ENCODE measurements at regions not wholly inside any gene's neighbourhood (a gene's known extent, or its start where the extent isn't known, plus 50 kb on each side); places are given as distances from the start of the nearest gene placed in this dataset.

DNA sequence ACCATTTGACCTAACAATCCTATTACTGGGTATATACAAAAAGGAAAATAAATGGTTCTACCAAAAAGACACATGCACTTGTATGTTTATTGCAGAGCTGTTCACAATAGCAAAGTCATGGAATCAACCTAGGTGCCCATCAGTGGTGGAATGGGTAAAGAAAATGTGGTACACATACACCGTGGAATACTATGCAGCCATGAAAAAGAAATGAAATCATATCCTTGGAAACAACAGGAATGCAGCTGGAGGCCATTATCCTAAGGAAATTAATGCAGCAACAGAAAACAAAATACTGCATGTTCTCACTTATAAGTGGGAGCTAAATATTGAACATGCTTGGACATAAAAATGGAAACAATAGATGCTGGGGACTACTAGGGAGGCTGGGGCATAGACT lies 534.1 kb upstream of the SGCD start:
- H3K4me3 ChIP-seq (ENCODE audit: low read length), result no peak overlapping the region
- WGBS, 2 experiments (ENCODE audit: insufficient coverage in 1 of 2, insufficient read length in 1 of 2), result 86% methylated on average over 1 of the region's 1 CpG; no CpG with 5 or more reads in 1 of the 2 experiments
- H3K9ac ChIP-seq (ENCODE audit: extremely low read depth, low read length, poor library complexity, severe bottlenecking), result no peak overlapping the region
- H3K4me3 Mint-ChIP-seq, result no peak overlapping the region
- peaks cover 29% of the 10 kb centered on the region for H3K9me3 ChIP-seq (ENCODE audit: control insufficient read depth, low read length)
- H3K27ac Mint-ChIP-seq, result no peak overlapping the region
- DNase-seq, result no peak
- H3K27ac ChIP-seq (ENCODE audit: low read depth, low read length), result no peak overlapping the region
- H3K27me3 ChIP-seq (ENCODE audit: control insufficient read depth, insufficient read depth, low read length, poor library complexity, severe bottlenecking), result no peaks in the 10 kb centered on the region
- no peaks in the 10 kb centered on the region for H3K4me1 ChIP-seq (ENCODE audit: control insufficient read depth, insufficient read depth, low read length)
- H3K36me3 ChIP-seq (ENCODE audit: control insufficient read depth, insufficient read depth, low read length), result no peaks in the 10 kb centered on the region
- no peaks in the 10 kb centered on the region for H3K36me3 Mint-ChIP-seq (ENCODE audit: low read depth)
- peaks cover 33% of the 10 kb centered on the region for H3K9me3 Mint-ChIP-seq
- no peaks in the 10 kb centered on the region for H3K4me1 Mint-ChIP-seq
- H3K27me3 Mint-ChIP-seq (ENCODE audit: insufficient read depth), result no peaks in the 10 kb centered on the region
- TF ChIP-seq, protein P1, sequence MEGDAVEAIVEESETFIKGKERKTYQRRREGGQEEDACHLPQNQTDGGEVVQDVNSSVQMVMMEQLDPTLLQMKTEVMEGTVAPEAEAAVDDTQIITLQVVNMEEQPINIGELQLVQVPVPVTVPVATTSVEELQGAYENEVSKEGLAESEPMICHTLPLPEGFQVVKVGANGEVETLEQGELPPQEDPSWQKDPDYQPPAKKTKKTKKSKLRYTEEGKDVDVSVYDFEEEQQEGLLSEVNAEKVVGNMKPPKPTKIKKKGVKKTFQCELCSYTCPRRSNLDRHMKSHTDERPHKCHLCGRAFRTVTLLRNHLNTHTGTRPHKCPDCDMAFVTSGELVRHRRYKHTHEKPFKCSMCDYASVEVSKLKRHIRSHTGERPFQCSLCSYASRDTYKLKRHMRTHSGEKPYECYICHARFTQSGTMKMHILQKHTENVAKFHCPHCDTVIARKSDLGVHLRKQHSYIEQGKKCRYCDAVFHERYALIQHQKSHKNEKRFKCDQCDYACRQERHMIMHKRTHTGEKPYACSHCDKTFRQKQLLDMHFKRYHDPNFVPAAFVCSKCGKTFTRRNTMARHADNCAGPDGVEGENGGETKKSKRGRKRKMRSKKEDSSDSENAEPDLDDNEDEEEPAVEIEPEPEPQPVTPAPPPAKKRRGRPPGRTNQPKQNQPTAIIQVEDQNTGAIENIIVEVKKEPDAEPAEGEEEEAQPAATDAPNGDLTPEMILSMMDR (conservative IDR thresholded peaks at IDR 0.05), result no peak

DNA sequence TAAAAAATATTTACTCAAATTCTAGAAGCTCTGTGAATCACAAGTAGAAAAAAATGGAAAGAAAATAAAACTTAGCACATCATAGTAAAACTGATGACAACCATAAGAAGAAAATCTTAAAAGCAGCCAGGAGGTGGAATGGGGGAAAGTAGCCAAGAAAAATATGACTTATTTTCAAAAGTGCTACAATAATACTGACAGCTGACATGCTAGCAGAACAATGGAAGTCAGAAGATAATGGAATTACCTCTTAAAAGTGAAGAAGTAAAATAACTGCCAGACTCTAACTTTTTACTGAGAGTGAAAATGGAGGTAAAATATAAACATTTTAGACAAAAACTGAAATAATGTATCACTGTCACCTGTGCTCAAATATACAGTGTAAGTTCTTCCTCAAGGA lies 532.2 kb upstream of the SGCD start:
- no peak overlapping the region for H3K27ac ChIP-seq (ENCODE audit: low read depth, low read length)
- H3K9me3 ChIP-seq (ENCODE audit: control insufficient read depth, low read length), result peaks cover 29% of the 10 kb centered on the region
- TF ChIP-seq, protein P1 (conservative IDR thresholded peaks at IDR 0.05), result no peak
- no peak overlapping the region for H3K27ac Mint-ChIP-seq
- H3K4me3 ChIP-seq (ENCODE audit: low read length), result no peak overlapping the region
- H3K27me3 ChIP-seq (ENCODE audit: control insufficient read depth, insufficient read depth, low read length, poor library complexity, severe bottlenecking), result no peaks in the 10 kb centered on the region
- no peaks in the 10 kb centered on the region for H3K36me3 Mint-ChIP-seq (ENCODE audit: low read depth)
- H3K9me3 Mint-ChIP-seq, result peaks cover 33% of the 10 kb centered on the region
- H3K4me1 ChIP-seq (ENCODE audit: control insufficient read depth, insufficient read depth, low read length), result no peaks in the 10 kb centered on the region
- H3K27me3 Mint-ChIP-seq (ENCODE audit: insufficient read depth), result no peaks in the 10 kb centered on the region
- H3K9ac ChIP-seq (ENCODE audit: extremely low read depth, low read length, poor library complexity, severe bottlenecking), result no peak overlapping the region
- H3K4me1 Mint-ChIP-seq, result no peaks in the 10 kb centered on the region
- H3K4me3 Mint-ChIP-seq, result no peak overlapping the region
- DNase-seq, result no peak
- no peaks in the 10 kb centered on the region for H3K36me3 ChIP-seq (ENCODE audit: control insufficient read depth, insufficient read depth, low read length)

DNA sequence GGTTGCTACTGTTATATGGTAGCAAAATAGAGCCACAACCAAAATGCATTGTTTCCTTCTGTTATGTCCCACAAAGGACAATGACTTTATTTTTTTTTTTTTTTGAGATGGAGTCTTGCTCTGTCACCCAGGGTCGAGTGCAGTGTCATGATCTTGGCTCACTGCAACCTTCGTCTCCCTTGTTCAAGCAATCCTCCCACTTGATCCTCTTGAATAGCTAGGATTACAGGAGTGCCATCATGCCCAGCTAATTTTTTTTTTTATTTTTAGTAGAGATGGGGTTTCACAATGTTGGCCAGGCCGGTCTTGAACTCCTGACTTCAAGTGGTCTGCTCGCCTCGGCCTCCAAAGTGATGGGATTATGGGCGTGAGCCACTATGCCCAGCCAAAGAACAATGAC lies 527.7 kb upstream of the SGCD start:
- H3K4me1 ChIP-seq (ENCODE audit: control insufficient read depth, insufficient read depth, low read length), result no peaks in the 10 kb centered on the region
- DNase-seq, result no peak
- peaks cover 17% of the 10 kb centered on the region for H3K9me3 ChIP-seq (ENCODE audit: control insufficient read depth, low read length)
- no peak overlapping the region for H3K27ac Mint-ChIP-seq
- peaks cover 16% of the 10 kb centered on the region for H3K9me3 Mint-ChIP-seq
- no peaks in the 10 kb centered on the region for H3K4me1 Mint-ChIP-seq
- no peaks in the 10 kb centered on the region for H3K36me3 Mint-ChIP-seq (ENCODE audit: low read depth)
- no peak overlapping the region for H3K27ac ChIP-seq (ENCODE audit: low read depth, low read length)
- 94 to 96% methylated on average over 3 to 6 of the region's 6 CpGs for WGBS, 2 experiments (ENCODE audit: insufficient coverage in 1 of 2, insufficient read length in 1 of 2)
- H3K4me3 Mint-ChIP-seq, result no peak overlapping the region
- H3K4me3 ChIP-seq (ENCODE audit: low read length), result no peak overlapping the region
- TF ChIP-seq, protein P1 (conservative IDR thresholded peaks at IDR 0.05), result no peak
- peaks cover 2% of the 10 kb centered on the region for H3K27me3 Mint-ChIP-seq (ENCODE audit: insufficient read depth)
- no peaks in the 10 kb centered on the region for H3K36me3 ChIP-seq (ENCODE audit: control insufficient read depth, insufficient read depth, low read length)
- no peaks in the 10 kb centered on the region for H3K27me3 ChIP-seq (ENCODE audit: control insufficient read depth, insufficient read depth, low read length, poor library complexity, severe bottlenecking)
- no peak overlapping the region for H3K9ac ChIP-seq (ENCODE audit: extremely low read depth, low read length, poor library complexity, severe bottlenecking)
